ENCODE measurements at regions not wholly inside any gene's neighbourhood (a gene's known extent, or its start where the extent isn't known, plus 50 kb on each side); places are given as distances from the start of the nearest gene placed in this dataset.

DNA sequence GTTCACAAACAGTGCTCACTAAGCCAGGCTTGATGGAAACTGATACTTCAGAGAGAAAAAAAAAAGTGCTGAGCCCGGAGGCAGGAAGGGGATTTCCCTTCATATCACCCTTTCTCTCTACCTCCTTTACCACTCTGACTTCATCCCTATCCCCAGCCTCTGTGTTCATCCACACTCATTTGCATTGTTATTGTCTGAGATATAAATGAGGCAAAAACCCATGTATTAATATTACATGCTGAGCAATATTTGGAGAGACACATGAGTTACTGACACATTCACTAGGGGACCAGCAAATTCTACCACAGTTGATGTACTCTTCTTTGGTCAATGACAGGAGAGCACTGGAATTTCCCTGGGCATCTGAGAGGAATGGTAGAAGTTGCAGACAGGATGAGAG, 175.8 kb downstream of the TNFSF18 start:
- TF ChIP-seq, protein P1, sequence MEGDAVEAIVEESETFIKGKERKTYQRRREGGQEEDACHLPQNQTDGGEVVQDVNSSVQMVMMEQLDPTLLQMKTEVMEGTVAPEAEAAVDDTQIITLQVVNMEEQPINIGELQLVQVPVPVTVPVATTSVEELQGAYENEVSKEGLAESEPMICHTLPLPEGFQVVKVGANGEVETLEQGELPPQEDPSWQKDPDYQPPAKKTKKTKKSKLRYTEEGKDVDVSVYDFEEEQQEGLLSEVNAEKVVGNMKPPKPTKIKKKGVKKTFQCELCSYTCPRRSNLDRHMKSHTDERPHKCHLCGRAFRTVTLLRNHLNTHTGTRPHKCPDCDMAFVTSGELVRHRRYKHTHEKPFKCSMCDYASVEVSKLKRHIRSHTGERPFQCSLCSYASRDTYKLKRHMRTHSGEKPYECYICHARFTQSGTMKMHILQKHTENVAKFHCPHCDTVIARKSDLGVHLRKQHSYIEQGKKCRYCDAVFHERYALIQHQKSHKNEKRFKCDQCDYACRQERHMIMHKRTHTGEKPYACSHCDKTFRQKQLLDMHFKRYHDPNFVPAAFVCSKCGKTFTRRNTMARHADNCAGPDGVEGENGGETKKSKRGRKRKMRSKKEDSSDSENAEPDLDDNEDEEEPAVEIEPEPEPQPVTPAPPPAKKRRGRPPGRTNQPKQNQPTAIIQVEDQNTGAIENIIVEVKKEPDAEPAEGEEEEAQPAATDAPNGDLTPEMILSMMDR (conservative IDR thresholded peaks at IDR 0.05): no peak
- no peak for TF ChIP-seq ZFX (IDR thresholded peaks at IDR 0.05)
